Left ventricle myocardium inferior (tissue), 1 donor: ENCODE measurements at regions not wholly inside any gene's neighbourhood (a gene's known extent, or its start where the extent isn't known, plus 50 kb on each side); places are given as distances from the start of the nearest gene placed in this dataset.
A peak's percentile ranks its signal among the peaks of the same experiment; 100 is the strongest.
"Not testable (repeated sequence)": the region's sequence is repeated elsewhere in the genome, so short reads cannot be mapped to it uniquely, and the experiment has no call there.

Source experiments
- DNase-seq: peaks from one replicate; pipeline ENCODE4 v3.0.0-alpha.2; 2020
- H3K27ac ChIP-seq: fragments of 200-600 bp; replicated peaks from 2 replicates; pipeline ENCODE4 v1.8.0; 2021
- H3K27me3 ChIP-seq: fragments of 200-600 bp; 2 replicates; pipeline ENCODE4 v1.8.0; 2021; ENCODE audit warnings: low read depth
- H3K36me3 ChIP-seq: fragments of 200-600 bp; 2 replicates; pipeline ENCODE4 v1.8.0; 2021
- H3K4me1 ChIP-seq: fragments of 200-600 bp; 2 replicates; pipeline ENCODE4 v1.8.0; 2021
- H3K4me3 ChIP-seq: fragments of 200-600 bp; 2 replicates; pipeline ENCODE4 v1.8.0; 2021; ENCODE audit warnings: mild to moderate bottlenecking, moderate library complexity
- H3K9me3 ChIP-seq: fragments of 200-600 bp; replicated peaks from 2 replicates; pipeline ENCODE4 v1.8.0; 2021
- intact Hi-C: fragments of 100-400 bp; cut with micrococcal nuclease; formaldehyde crosslinking; loops from one replicate; pipeline ENCODE4 v1.11.0; 2022
- TF ChIP-seq, protein P1 (sequence below): fragments of 200-600 bp; IDR thresholded peaks from 2 replicates; pipeline ENCODE4 v1.8.0; 2021; ENCODE audit warnings: antibody characterized with exemption, mild to moderate bottlenecking, borderline replicate concordance
- donor health status: DM: no; HTN: yes; CAD: no; lungs with severe emphysema.

DNA sequence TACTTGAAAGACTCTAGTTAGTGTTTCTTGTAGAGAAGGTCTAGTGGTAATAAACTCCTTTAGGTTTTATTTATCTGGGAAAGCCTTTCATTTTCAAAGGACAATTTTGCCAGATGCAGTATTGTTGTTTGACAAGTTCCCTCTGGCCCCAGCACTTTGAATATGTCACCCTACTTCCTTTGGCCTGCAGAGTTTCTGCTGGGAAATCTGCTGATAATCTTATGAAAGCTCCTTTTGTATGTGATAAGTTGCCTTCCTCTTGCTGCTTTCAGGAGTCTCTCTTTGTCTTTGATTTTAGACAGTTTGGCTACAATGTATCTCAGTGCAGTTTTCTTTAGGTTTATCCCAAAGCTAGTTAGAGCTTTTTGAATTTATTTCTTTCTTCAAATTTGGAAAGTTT is 106.2 kb upstream of the L3MBTL4 start:
- intact Hi-C loops = no loop called here
- DNase-seq = no peak
- TF ChIP-seq, protein P1, sequence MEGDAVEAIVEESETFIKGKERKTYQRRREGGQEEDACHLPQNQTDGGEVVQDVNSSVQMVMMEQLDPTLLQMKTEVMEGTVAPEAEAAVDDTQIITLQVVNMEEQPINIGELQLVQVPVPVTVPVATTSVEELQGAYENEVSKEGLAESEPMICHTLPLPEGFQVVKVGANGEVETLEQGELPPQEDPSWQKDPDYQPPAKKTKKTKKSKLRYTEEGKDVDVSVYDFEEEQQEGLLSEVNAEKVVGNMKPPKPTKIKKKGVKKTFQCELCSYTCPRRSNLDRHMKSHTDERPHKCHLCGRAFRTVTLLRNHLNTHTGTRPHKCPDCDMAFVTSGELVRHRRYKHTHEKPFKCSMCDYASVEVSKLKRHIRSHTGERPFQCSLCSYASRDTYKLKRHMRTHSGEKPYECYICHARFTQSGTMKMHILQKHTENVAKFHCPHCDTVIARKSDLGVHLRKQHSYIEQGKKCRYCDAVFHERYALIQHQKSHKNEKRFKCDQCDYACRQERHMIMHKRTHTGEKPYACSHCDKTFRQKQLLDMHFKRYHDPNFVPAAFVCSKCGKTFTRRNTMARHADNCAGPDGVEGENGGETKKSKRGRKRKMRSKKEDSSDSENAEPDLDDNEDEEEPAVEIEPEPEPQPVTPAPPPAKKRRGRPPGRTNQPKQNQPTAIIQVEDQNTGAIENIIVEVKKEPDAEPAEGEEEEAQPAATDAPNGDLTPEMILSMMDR = no peak

DNA sequence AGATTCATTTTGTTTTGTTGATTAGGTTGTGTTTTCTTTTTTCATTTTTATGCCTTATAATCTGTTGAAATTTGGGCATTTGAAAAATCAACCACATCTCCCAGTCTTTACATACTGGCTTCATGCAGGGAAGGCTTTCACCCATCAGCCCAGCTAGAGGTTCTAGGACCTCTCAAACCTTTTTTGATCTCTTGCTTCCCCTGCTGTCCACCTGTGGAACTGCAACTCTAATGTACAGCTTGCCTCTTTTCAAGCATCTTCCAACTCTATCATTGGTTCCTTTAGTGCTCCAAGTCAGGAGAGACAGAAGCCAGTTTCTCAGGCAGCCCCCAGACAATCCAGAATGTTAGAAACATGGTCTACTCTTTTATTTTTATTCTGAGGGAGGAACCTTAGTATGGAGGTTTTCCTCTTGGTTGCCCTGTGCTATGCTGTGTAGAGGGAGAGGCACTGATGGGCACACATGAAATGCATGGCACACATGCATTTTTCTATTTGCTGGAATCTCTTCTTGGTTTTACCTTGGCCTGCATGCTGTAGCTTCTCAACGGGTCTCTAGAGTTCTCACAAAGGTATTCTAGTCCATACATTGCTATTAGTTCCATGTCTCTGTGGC is 107.2 kb upstream of the L3MBTL4 start:
- DNase-seq = no peak
- Histone ChIP-seq H3K9me3 (peaks cover 10% of the 10 kb centered on the region), H3K4me3 (no peak overlapping the region), H3K27ac (no peak overlapping the region), H3K36me3 (no peaks in the 10 kb centered on the region), H3K4me1 (no peaks in the 10 kb centered on the region), H3K27me3 (peaks cover 7% of the 10 kb centered on the region)
- intact Hi-C loops = no loop called here
- TF ChIP-seq, protein P1 = peak; percentile 71

More for the DNA sequence above, 106.2 kb upstream of the L3MBTL4 start:
- H3K9me3 ChIP-seq = peaks cover 20% of the 10 kb centered on the region
- H3K27ac ChIP-seq = no peak overlapping the region
- no peaks in the 10 kb centered on the region for H3K36me3 ChIP-seq
- H3K4me3 ChIP-seq = no peak overlapping the region
- H3K27me3 ChIP-seq = peaks cover 7% of the 10 kb centered on the region
- no peaks in the 10 kb centered on the region for H3K4me1 ChIP-seq

DNA sequence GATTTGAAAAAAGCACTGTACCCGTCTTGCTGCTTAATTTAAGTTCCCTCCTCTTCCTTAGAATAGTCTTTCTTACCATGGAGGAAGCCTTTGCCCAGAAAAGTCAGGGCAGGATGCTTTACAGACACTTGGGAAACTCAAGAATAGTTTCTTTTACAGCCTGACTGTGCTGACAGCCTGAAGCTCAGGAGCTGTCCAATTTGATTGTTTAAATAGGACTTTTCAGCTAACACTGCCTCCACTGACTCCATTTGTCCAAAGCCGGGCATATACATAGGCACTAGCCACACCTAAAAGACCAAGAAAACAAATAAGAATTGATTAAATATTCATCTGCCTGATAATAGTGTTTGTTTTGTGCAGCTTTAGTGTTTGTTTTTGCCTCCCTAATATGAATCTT is 110.9 kb upstream of the L3MBTL4 start:
- H3K27ac ChIP-seq = no peak overlapping the region
- H3K36me3 ChIP-seq = no peaks in the 10 kb centered on the region
- TF ChIP-seq, protein P1 = no peak
- H3K27me3 ChIP-seq = peaks cover 7% of the 10 kb centered on the region
- no peak for DNase-seq
- peaks cover 5% of the 10 kb centered on the region for H3K9me3 ChIP-seq
- H3K4me3 ChIP-seq = no peak overlapping the region
- H3K4me1 ChIP-seq = no peaks in the 10 kb centered on the region
- intact Hi-C loops = no loop called here

DNA sequence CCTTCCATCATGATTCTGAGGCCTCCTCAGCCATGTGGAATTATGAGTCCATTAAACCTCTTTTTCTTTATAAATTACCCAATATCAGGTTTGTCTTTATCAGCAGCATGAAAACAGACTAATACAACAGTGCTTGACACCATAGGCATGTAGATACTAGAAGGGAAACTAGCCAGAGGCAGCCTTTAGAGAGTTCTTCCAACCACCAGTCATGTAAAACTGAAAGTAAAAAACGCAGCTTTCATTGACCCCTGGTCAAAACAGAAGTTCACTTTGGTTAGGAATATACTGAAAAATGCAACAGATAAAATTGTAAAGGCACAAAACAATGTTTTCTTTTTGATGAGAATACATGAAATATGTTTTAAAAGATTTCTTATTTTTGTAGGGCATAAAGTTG is 122.8 kb upstream of the L3MBTL4 start:
- no peak overlapping the region for H3K27ac ChIP-seq
- intact Hi-C loops = no loop called here
- TF ChIP-seq, protein P1 = no peak
- peaks cover 14% of the 10 kb centered on the region for H3K27me3 ChIP-seq
- H3K36me3 ChIP-seq = no peaks in the 10 kb centered on the region
- H3K4me1 ChIP-seq = no peaks in the 10 kb centered on the region
- H3K4me3 ChIP-seq = no peak overlapping the region
- H3K9me3 ChIP-seq = no peaks in the 10 kb centered on the region
- DNase-seq = no peak

DNA sequence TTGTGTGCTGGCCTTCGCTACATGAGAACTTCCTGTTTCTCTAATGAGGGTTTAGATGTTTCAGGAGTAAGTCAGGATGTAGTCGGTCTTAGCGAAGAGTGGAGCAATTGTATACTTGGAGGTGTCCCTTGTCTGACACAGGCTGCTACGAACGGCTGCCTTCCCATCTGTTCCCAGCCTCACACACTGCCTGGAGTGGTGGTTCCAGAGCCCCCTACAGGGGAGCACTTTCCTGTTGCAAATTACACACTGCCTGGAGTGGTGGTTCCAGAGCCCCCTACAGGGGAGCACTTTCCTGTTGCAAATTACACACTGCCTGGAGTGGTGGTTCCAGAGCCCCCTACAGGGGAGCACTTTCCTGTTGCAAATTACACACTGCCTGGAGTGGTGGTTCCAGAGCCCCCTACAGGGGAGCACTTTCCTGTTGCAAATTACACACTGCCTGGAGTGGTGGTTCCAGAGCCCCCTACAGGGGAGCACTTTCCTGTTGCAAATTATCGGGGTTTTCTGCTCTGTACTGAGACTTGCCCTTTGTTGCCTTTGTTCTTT is 126.5 kb upstream of the L3MBTL4 start:
- H3K9me3 ChIP-seq, H3K4me3 ChIP-seq, H3K36me3 ChIP-seq, intact Hi-C loops, H3K4me1 ChIP-seq, DNase-seq, H3K27ac ChIP-seq: not testable (repeated sequence)
- peaks cover 17% of the 10 kb centered on the region for H3K27me3 ChIP-seq

DNA sequence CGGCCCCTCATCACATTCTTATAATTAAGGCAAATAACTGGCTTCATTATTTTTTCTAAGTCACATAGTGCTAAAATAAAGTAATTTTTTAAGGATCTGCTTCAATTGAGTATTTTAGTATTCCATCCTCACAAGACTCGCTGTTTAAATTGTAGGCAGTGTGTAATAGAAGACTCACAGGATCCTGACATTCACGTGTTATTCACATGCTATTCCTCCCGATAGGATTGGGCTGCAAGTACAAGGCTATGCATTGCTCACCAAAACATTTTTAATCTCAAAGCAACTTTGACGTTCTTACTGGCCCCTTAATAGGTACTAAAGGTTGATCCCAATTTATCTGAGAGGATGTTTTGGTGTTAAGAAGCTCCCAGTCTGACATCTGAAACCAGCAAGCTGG is 127.6 kb upstream of the L3MBTL4 start:
- peaks cover 12% of the 10 kb centered on the region for H3K27me3 ChIP-seq

More for the DNA sequence above, 127.6 kb upstream of the L3MBTL4 start:
- TF ChIP-seq, protein P1 = no peak
- no peak for DNase-seq
- Histone ChIP-seq H3K36me3 (no peaks in the 10 kb centered on the region), H3K4me3 (no peak overlapping the region), H3K9me3 (no peaks in the 10 kb centered on the region), H3K27ac (no peak overlapping the region), H3K4me1 (no peaks in the 10 kb centered on the region)
- intact Hi-C loops = loop anchor here (2.0 kb wide), 1 partner anchor 345 kb away; no protein-coding TSS in a partner anchor
